Thyroid gland (tissue), 4 donors: ENCODE measurements at regions not wholly inside any gene's neighbourhood (a gene's known extent, or its start where the extent isn't known, plus 50 kb on each side); places are given as distances from the start of the nearest gene placed in this dataset.
"Not testable (repeated sequence)": the region's sequence is repeated elsewhere in the genome, so short reads cannot be mapped to it uniquely, and the experiment has no call there.

Experiments
- DNase-seq, 2 donors: peaks; one replicate each; pipeline ENCODE4 v3.0.0-alpha.2; 2019
- H3K27ac ChIP-seq, 3 donors: fragments of 200-600 bp; sonication (generic); 1 replicate in 2 of 3; 2 replicates in 1 of 3; pipeline ENCODE4 v1.5.1; 2016 to 2019; ENCODE audit warnings: mild to moderate bottlenecking in 1 of 3, moderate library complexity in 1 of 3
- H3K27me3 ChIP-seq: fragments of 200-600 bp; sonication (generic); one replicate; pipeline ENCODE4 v1.5.1; 2019
- H3K36me3 ChIP-seq, 2 donors: fragments of 200-600 bp; sonication (generic); one replicate each; pipeline ENCODE4 v1.5.1; 2016 to 2019
- H3K4me1 ChIP-seq, 2 donors: fragments of 200-600 bp; sonication (generic); one replicate each; pipeline ENCODE4 v1.5.1; 2017 to 2019
- H3K4me3 ChIP-seq, 3 donors: fragments of 200-600 bp; sonication (generic); replicated peaks in 1 of 3; 1 replicate in 2 of 3; 2 replicates in 1 of 3; pipeline ENCODE4 v1.5.1; 2016; ENCODE audit warnings: mild to moderate bottlenecking in 1 of 3
- H3K9me3 ChIP-seq: fragments of 200-600 bp; sonication (generic); one replicate; pipeline ENCODE4 v1.5.1; 2017
- POLR2A ChIP-seq, 2 donors: fragments of 450-650 bp; IDR thresholded peaks; one replicate each; pipeline ENCODE4 v1.6.1; 2017; ENCODE audit warnings: antibody characterized with exemption in 2 of 2, mild to moderate bottlenecking in 2 of 2, moderate library complexity in 1 of 2
- WGBS, 2 donors: methylation state at CpG; one replicate each; pipeline ENCODE4 v1.1.5; 2017; 5-methylcytosine and 5-hydroxymethylcytosine counted together
- intact Hi-C: fragments of 100-400 bp; cut with DNase I; formaldehyde crosslinking; loops from one replicate; pipeline ENCODE4 v1.15.1; 2023
- TF ChIP-seq, protein P1 (sequence below), 6 experiments: fragments of 200-600 bp in 3 of 6; fragments of 450-650 bp in 3 of 6; sonication (generic) in 3 of 6; IDR thresholded peaks; one replicate each; pipeline ENCODE4 v1.5.1; 2016 to 2019; ENCODE audit warnings: antibody characterized with exemption in 6 of 6, mild to moderate bottlenecking in 2 of 6, inconsistent platforms in 1 of 6, moderate library complexity in 1 of 6

DNA sequence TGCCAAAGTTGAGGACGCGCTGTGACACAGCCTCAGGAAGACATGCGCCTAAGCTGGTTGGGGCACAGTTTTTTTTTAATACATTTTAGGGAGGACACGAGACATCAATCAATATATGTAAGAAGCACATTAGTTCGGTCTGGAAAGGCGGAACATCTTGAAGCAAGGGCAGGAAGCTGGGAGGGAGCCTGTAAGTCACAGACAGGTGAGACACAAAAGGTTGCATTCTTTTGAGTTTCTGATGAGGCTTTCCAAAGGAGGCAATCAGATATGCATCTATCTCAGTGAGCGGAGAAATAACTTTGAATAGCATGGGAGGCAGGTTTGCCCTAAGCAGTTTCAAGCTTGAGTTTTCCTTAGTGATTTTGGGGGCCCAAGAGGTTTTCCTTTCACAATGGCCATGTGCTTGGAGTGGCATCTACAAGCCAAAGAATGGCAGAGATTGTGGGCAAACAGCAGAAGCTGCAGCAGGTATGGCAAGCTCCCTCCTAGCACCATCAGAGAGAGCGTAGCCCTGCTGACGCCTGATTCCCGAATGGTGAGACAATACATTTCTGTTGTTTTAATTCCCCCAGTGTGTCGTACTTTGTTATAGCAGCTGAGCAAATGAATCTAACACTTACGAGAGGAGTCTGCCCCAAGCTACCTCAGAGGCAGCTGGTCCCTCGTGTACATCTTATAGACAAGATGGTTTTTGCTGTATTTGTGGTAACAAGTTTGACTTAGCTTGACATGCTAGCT is 99.5 kb upstream of the TMTC4 start:
- H3K36me3 ChIP-seq, result no peaks in the 10 kb centered on the region
- H3K27me3 ChIP-seq, result no peaks in the 10 kb centered on the region
- H3K27ac ChIP-seq, result no peak overlapping the region
- TF ChIP-seq, protein P1, sequence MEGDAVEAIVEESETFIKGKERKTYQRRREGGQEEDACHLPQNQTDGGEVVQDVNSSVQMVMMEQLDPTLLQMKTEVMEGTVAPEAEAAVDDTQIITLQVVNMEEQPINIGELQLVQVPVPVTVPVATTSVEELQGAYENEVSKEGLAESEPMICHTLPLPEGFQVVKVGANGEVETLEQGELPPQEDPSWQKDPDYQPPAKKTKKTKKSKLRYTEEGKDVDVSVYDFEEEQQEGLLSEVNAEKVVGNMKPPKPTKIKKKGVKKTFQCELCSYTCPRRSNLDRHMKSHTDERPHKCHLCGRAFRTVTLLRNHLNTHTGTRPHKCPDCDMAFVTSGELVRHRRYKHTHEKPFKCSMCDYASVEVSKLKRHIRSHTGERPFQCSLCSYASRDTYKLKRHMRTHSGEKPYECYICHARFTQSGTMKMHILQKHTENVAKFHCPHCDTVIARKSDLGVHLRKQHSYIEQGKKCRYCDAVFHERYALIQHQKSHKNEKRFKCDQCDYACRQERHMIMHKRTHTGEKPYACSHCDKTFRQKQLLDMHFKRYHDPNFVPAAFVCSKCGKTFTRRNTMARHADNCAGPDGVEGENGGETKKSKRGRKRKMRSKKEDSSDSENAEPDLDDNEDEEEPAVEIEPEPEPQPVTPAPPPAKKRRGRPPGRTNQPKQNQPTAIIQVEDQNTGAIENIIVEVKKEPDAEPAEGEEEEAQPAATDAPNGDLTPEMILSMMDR (IDR thresholded peaks at IDR 0.05), result no peak
- 79 to 82% methylated on average over 13 of the region's 13 CpGs for WGBS, 2 donors
- intact Hi-C loops, result no loop called here
- no peak overlapping the region for H3K4me3 ChIP-seq
- no peak for DNase-seq
- H3K9me3 ChIP-seq, result no peaks in the 10 kb centered on the region
- H3K4me1 ChIP-seq, result no peaks in the 10 kb centered on the region

- no peak for TF ChIP-seq POLR2A (IDR thresholded peaks at IDR 0.05)
- TF ChIP-seq, protein P1 (IDR thresholded peaks at IDR 0.05), result no peak
- Histone ChIP-seq H3K4me3 (no peak overlapping the region), H3K27me3 (no peaks in the 10 kb centered on the region), H3K9me3 (no peaks in the 10 kb centered on the region), H3K36me3 (no peaks in the 10 kb centered on the region), H3K4me1 (no peaks in the 10 kb centered on the region), H3K27ac (no peak overlapping the region)
- WGBS, 2 donors, result 92 to 95% methylated on average over 3 of the region's 3 CpGs
- DNase-seq, result no peak
- intact Hi-C loops, result no loop called here
These were observed 98.8 kb upstream of the TMTC4 start for GRCh38 chr13:100773429-100773828.

GRCh38 chr13:100767192-100767591 is 92.6 kb upstream of the TMTC4 start:
- Histone ChIP-seq H3K27ac (no peak overlapping the region), H3K36me3 (no peaks in the 10 kb centered on the region), H3K4me1 (no peaks in the 10 kb centered on the region), H3K4me3 (no peak overlapping the region), H3K27me3 (no peaks in the 10 kb centered on the region), H3K9me3 (no peaks in the 10 kb centered on the region)
- intact Hi-C loops, result no loop called here
- DNase-seq, result no peak
- 84 to 90% methylated on average over 2 of the region's 2 CpGs for WGBS, 2 donors
- TF ChIP-seq, protein P1 (IDR thresholded peaks at IDR 0.05), result no peak
- TF ChIP-seq POLR2A (IDR thresholded peaks at IDR 0.05), result no peak

DNA sequence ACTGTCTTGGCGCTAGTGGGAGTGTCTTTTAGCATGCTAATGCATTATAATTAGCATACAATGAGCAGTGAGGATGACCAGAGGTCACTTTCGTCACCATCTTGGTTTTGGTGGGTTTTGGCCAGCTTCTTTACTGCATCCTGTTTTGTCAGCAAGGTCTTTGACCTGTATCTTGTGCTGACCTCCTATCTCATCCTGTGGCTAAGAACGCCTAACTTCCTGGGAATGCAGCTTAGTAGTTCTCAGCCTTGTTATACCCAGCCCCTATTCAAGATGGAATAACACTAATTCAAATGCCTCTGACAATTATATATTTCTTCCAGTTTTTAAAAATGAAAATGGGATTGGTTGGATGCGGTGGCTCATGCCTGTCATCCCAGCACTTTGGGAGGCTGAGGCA is 92.0 kb upstream of the TMTC4 start:
- H3K9me3 ChIP-seq, H3K36me3 ChIP-seq, intact Hi-C loops, H3K4me1 ChIP-seq, H3K27ac ChIP-seq, DNase-seq, H3K4me3 ChIP-seq, H3K27me3 ChIP-seq: not testable (repeated sequence)
- 81 to 91% methylated on average over 4 of the region's 4 CpGs for WGBS, 2 donors

GRCh38 chr13:100764937-100765336 is 90.3 kb upstream of the TMTC4 start:
- WGBS, 2 donors, result 91% methylated on average over 9 of the region's 9 CpGs
- no peak for DNase-seq
- no peaks in the 10 kb centered on the region for H3K9me3 ChIP-seq

DNA sequence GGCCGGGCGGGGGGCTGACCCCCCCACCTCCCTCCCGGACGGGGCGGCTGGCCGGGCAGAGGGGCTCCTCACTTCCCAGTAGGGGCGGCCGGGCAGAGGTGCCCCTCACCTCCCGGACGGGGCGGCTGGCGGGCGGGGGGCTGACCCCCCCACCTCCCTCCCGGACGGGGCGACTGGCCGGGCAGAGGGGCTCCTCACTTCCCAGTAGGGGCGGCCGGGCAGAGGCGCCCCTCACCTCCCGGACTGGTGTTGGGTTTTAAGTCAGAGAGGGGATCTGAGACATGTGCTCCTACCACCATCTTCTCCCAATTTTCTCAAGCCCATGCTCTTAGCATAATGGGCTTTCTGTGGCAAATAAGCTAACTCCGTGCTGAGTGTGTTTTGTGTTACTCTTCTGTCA is 87.5 kb upstream of the TMTC4 start:
- DNase-seq, H3K4me1 ChIP-seq, H3K36me3 ChIP-seq, intact Hi-C loops, H3K9me3 ChIP-seq, H3K4me3 ChIP-seq, H3K27me3 ChIP-seq, H3K27ac ChIP-seq: not testable (repeated sequence)
- WGBS, 2 donors, result 98% methylated on average over 5 of the region's 22 CpGs

More at GRCh38 chr13:100764937-100765336, 90.3 kb upstream of the TMTC4 start:
- Histone ChIP-seq H3K27ac (no peak overlapping the region), H3K27me3 (no peaks in the 10 kb centered on the region), H3K4me3 (no peak overlapping the region), H3K4me1 (no peaks in the 10 kb centered on the region), H3K36me3 (no peaks in the 10 kb centered on the region)
- TF ChIP-seq, protein P1 (IDR thresholded peaks at IDR 0.05), result no peak
- TF ChIP-seq POLR2A (IDR thresholded peaks at IDR 0.05), result no peak
- intact Hi-C loops, result no loop called here
